ENCODE measurements at regions not wholly inside any gene's neighbourhood (a gene's known extent, or its start where the extent isn't known, plus 50 kb on each side); places are given as distances from the start of the nearest gene placed in this dataset.

DNA sequence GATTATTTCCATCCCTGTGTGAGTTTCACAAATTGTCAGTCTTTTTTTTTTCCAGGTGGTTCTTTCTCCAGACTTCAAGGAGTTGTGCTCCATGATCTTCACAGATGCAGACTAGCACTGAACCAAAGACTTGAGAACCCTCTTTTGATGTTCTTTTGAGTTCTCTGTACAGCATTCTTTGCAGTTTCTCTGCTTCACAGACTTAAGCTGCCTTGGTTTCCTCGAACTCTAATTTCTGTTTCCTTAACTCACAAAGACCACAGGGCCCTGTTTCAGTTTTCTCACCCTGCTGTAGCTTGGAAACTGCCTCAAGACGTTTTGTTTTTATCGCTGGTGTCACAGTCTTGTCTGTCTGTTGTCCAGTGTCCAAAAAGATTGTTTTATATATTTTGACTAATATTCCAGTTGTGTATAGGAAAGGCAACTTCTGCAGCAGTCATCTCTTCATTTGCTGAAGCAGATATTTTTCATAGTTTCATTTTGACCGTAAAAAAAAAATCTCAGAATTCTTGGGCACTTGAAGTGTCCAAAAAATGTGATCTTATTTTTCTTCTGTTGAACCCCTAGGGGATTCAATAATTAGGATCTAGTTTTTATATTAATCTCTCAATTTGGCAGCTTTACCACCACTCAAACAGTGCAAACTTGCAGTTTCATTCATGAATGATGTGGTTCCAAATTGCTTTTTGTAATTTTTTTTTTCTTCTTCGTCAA lies 97.0 kb upstream of the MC4R start:
- H3K4me1 ChIP-seq, result no peaks in the 10 kb centered on the region
- no peaks in the 10 kb centered on the region for H3K9me3 ChIP-seq
- H3K36me3 ChIP-seq, result no peaks in the 10 kb centered on the region
- DNase-seq (ENCODE audit: low spot score), result no peak
- no peaks in the 10 kb centered on the region for H3K27me3 ChIP-seq
- H3K27ac ChIP-seq, result peak overlapping the region in 1 of 2 donors; percentile 16
- TF ChIP-seq, protein P1, sequence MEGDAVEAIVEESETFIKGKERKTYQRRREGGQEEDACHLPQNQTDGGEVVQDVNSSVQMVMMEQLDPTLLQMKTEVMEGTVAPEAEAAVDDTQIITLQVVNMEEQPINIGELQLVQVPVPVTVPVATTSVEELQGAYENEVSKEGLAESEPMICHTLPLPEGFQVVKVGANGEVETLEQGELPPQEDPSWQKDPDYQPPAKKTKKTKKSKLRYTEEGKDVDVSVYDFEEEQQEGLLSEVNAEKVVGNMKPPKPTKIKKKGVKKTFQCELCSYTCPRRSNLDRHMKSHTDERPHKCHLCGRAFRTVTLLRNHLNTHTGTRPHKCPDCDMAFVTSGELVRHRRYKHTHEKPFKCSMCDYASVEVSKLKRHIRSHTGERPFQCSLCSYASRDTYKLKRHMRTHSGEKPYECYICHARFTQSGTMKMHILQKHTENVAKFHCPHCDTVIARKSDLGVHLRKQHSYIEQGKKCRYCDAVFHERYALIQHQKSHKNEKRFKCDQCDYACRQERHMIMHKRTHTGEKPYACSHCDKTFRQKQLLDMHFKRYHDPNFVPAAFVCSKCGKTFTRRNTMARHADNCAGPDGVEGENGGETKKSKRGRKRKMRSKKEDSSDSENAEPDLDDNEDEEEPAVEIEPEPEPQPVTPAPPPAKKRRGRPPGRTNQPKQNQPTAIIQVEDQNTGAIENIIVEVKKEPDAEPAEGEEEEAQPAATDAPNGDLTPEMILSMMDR (IDR thresholded peaks at IDR 0.05), result no peak
- no peak overlapping the region for H3K4me3 ChIP-seq

DNA sequence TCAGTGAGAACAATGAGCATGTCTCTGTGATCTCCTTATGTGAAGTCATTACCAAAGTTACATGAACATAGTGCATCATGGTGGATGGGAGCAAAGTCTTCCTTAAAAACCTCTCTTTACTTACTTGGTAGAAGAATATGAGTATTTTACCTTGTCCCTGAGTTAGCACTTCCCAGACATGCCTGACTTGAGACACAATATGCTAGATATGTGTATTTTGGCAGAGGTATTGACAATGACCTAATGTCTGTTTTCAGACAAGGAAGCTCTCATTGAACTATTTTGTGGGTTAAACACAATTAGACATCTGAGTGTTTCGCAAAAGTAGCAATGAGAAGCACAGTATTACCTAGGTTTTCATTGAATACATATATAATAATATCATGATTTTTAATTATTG lies 99.1 kb upstream of the MC4R start:
- no peaks in the 10 kb centered on the region for H3K4me1 ChIP-seq
- no peaks in the 10 kb centered on the region for H3K36me3 ChIP-seq
- TF ChIP-seq, protein P1 (IDR thresholded peaks at IDR 0.05), result no peak
- no peaks in the 10 kb centered on the region for H3K27me3 ChIP-seq
- no peak overlapping the region for H3K27ac ChIP-seq
- no peak overlapping the region for H3K4me3 ChIP-seq
- no peaks in the 10 kb centered on the region for H3K9me3 ChIP-seq
- DNase-seq (ENCODE audit: low spot score), result no peak

DNA sequence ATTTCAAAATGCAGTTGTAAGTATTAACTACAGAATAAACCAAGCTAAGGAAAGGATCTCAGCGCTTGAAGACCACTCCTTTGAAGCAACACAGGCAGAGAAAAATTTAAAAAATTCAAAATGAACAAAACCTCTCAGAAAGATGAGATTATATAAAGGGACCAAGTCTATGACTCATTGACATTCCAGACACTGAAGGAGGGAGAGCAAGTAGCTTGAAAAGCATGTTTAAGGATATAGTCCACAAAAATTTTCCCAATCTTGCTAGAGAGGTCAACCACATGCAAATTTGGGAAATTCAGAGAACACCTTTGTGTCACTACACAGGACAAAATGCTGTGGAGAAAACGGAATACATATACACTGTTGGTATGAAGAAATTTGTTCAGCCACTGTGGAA lies 112.6 kb upstream of the MC4R start:
- DNase-seq (ENCODE audit: low spot score), result no peak

DNA sequence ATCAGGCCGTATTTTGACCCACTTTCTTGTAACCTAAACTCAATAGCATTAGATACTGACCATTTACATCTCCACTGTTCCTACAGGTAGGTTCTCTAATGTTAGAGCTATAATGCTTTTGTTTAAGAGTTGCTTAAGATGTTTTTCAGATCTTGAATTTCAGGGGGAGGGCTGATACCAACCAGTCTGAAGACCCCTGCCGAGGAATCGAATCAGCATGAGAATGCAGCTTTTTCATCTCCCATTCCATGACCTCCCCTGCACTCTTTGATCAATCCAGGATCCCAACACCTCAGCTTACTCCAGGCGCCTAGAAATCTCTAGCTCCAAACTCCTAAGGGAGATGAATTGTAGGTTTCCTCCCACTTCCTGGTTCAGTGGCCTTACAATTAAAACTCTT lies 120.5 kb upstream of the MC4R start:
- Histone ChIP-seq H3K27me3 (no peaks in the 10 kb centered on the region), H3K27ac (no peak overlapping the region), H3K4me3 (no peak overlapping the region), H3K4me1 (no peaks in the 10 kb centered on the region), H3K36me3 (no peaks in the 10 kb centered on the region), H3K9me3 (no peaks in the 10 kb centered on the region)
- no peak for DNase-seq (ENCODE audit: low spot score)
- TF ChIP-seq, protein P1 (IDR thresholded peaks at IDR 0.05), result no peak

More for the DNA sequence above, 112.6 kb upstream of the MC4R start:
- Histone ChIP-seq H3K36me3 (no peaks in the 10 kb centered on the region), H3K4me3 (no peak overlapping the region), H3K4me1 (no peaks in the 10 kb centered on the region), H3K9me3 (no peaks in the 10 kb centered on the region), H3K27ac (no peak overlapping the region), H3K27me3 (no peaks in the 10 kb centered on the region)
- TF ChIP-seq, protein P1 (IDR thresholded peaks at IDR 0.05), result no peak

DNA sequence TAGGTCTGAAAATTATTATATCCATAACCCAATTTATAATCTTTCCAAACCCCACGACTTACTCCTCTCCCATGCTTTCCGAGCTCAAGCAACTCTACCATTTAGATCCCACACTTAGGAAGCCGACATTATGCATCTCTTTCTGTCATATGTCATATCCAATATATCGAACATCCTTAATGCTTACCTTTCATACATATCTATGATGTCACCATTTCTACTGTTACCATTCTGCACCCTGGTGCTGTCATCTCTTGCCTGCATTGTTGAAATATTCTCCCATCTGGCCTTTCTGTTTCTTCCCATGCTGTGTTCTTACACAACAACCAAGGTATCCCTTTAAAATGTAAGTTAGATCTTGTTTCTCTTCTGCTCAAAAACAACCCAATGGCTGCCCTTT lies 127.1 kb upstream of the MC4R start:
- Histone ChIP-seq H3K27me3 (no peaks in the 10 kb centered on the region), H3K4me1 (no peaks in the 10 kb centered on the region), H3K36me3 (no peaks in the 10 kb centered on the region), H3K27ac (no peak overlapping the region), H3K9me3 (no peaks in the 10 kb centered on the region), H3K4me3 (no peak overlapping the region)
- DNase-seq (ENCODE audit: low spot score), result no peak
- TF ChIP-seq, protein P1 (IDR thresholded peaks at IDR 0.05), result no peak

DNA sequence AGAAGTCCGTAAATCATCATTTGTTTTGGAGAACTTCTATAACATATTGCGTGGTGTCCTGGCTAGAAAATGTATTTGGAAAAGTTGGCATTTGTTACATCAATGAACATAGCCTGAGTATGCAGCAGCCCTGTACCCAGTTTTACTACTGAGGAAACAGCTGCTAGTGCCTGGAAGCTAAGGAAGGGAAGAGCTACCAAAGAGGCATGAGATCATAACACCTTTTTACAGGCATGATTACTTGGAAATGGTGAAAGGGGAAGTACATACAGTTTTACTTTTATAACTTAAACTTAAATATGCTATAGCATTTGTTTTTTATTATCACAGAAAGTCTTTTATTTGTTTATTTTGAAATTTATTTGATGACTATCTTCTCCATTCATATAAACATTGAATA lies 128.4 kb upstream of the MC4R start:
- no peak for DNase-seq (ENCODE audit: low spot score)
- Histone ChIP-seq H3K27ac (no peak overlapping the region), H3K36me3 (no peaks in the 10 kb centered on the region), H3K9me3 (no peaks in the 10 kb centered on the region), H3K4me3 (no peak overlapping the region), H3K27me3 (no peaks in the 10 kb centered on the region), H3K4me1 (no peaks in the 10 kb centered on the region)
- TF ChIP-seq, protein P1 (IDR thresholded peaks at IDR 0.05), result no peak
